GM12878 (cell line): ENCODE measurements at regions not wholly inside any gene's neighbourhood (a gene's known extent, or its start where the extent isn't known, plus 50 kb on each side); places are given as distances from the start of the nearest gene placed in this dataset.

ENCODE experiments used
- RELB ChIP-seq: fragments of 450-650 bp; IDR thresholded peaks from 2 replicates; pipeline ENCODE4 v1.6.1; 2017; ENCODE audit warnings: low read depth, mild to moderate bottlenecking, moderate library complexity
- SUPT20H ChIP-seq: IDR thresholded peaks from 2 replicates; pipeline ENCODE4 v1.6.1; 2011; ENCODE audit warnings: low read depth, mild to moderate bottlenecking, low read length, moderate library complexity, borderline replicate concordance; ENCODE audit not compliant: control insufficient read depth
- TF ChIP-seq, protein P1 (sequence below), 3 experiments: IDR thresholded peaks in 2 of 3; conservative IDR thresholded peaks in 1 of 3; 2 replicates each; pipeline ENCODE4 v1.5.1; 2011; ENCODE audit warnings: low read depth in 3 of 3, low read length in 3 of 3, mild to moderate bottlenecking in 3 of 3, control low read depth in 2 of 3, moderate library complexity in 2 of 3, inconsistent platforms in 1 of 3, mixed read lengths in 1 of 3; ENCODE audit not compliant: control insufficient read depth in 2 of 3, insufficient read depth in 1 of 3; ENCODE audit errors: extremely low read depth in 1 of 3

DNA sequence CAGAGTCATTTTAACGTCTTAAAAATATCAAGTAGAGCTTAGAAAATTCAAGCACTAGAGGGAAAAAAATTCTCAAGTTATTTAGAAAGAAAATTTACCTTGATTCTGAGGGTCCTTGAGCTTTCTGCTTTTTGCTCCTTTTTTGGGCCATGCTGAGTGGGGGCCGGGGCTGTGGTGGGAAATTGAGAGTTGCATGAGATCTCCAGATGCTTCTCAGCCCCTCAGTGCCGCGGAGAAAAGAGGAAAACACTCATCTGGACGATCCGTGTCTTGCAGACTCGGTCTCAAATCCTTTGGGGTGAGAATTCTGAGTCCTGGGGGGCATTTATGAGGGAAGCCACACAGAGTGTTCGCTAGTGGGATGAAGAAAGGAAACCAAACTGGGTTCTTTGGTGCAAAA is 700.8 kb downstream of the TBC1D22A start:
- no peak for TF ChIP-seq RELB
- TF ChIP-seq, protein P1, sequence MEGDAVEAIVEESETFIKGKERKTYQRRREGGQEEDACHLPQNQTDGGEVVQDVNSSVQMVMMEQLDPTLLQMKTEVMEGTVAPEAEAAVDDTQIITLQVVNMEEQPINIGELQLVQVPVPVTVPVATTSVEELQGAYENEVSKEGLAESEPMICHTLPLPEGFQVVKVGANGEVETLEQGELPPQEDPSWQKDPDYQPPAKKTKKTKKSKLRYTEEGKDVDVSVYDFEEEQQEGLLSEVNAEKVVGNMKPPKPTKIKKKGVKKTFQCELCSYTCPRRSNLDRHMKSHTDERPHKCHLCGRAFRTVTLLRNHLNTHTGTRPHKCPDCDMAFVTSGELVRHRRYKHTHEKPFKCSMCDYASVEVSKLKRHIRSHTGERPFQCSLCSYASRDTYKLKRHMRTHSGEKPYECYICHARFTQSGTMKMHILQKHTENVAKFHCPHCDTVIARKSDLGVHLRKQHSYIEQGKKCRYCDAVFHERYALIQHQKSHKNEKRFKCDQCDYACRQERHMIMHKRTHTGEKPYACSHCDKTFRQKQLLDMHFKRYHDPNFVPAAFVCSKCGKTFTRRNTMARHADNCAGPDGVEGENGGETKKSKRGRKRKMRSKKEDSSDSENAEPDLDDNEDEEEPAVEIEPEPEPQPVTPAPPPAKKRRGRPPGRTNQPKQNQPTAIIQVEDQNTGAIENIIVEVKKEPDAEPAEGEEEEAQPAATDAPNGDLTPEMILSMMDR (IDR thresholded peaks at IDR 0.05 in 2 of 3, conservative IDR thresholded peaks at IDR 0.05 in 1 of 3; ENCODE audit: control insufficient read depth in 2 of 3, extremely low read depth in 1 of 3, insufficient read depth in 1 of 3, low read depth in 3 of 3, low read length in 3 of 3): no peak
- no peak for TF ChIP-seq SUPT20H
